ENCODE measurements at regions not wholly inside any gene's neighbourhood (a gene's known extent, or its start where the extent isn't known, plus 50 kb on each side); places are given as distances from the start of the nearest gene placed in this dataset.

DNA sequence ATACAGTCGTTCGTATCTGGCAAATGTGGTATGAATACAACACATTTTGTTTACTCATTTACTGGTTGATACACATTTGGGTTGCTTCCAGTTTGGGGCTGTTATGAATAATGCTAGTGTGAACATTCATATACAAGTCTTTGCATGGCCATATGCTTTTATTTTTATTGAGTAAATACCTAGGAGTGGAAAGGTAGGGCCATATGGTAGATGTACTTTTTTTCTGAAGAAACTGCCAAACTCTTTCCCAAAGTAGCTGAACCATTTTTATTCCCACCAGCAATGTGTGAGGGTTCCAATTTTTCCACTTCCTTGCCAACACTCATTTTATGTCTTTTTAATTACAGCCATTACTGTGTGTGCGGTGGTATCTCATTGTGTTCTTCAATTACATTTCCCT lies 496.2 kb upstream of the NRXN1 start:
- DNase-seq (ENCODE audit: low spot score): no peak
- no peak overlapping the region for H3K4me3 ChIP-seq
- TF ChIP-seq, protein P1, sequence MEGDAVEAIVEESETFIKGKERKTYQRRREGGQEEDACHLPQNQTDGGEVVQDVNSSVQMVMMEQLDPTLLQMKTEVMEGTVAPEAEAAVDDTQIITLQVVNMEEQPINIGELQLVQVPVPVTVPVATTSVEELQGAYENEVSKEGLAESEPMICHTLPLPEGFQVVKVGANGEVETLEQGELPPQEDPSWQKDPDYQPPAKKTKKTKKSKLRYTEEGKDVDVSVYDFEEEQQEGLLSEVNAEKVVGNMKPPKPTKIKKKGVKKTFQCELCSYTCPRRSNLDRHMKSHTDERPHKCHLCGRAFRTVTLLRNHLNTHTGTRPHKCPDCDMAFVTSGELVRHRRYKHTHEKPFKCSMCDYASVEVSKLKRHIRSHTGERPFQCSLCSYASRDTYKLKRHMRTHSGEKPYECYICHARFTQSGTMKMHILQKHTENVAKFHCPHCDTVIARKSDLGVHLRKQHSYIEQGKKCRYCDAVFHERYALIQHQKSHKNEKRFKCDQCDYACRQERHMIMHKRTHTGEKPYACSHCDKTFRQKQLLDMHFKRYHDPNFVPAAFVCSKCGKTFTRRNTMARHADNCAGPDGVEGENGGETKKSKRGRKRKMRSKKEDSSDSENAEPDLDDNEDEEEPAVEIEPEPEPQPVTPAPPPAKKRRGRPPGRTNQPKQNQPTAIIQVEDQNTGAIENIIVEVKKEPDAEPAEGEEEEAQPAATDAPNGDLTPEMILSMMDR (IDR thresholded peaks at IDR 0.05): no peak

DNA sequence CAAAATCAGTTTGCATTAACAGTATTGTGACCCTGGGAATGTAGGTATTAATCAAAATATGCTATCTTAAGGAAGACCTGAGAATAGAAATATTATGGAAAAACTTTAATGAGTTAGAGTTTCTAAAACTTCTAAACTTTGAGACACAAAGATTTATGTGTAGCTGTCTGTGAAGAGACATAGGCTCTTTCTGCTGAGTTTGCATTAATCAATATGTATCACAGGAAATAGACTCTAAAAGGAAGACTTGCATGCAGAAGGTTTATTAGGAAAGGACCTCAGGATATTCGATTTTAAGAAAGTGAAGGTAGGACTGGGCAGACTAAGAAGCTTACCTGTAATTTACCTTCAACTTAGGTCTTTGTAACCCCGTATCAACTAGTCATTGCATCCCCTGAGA lies 494.8 kb upstream of the NRXN1 start:
- DNase-seq (ENCODE audit: low spot score): no peak
- Histone ChIP-seq H3K4me3 (no peak overlapping the region), H3K27ac (no peak overlapping the region)
- TF ChIP-seq, protein P1 (IDR thresholded peaks at IDR 0.05): no peak

More for the DNA sequence above, 496.2 kb upstream of the NRXN1 start:
- H3K27ac ChIP-seq: no peak overlapping the region

DNA sequence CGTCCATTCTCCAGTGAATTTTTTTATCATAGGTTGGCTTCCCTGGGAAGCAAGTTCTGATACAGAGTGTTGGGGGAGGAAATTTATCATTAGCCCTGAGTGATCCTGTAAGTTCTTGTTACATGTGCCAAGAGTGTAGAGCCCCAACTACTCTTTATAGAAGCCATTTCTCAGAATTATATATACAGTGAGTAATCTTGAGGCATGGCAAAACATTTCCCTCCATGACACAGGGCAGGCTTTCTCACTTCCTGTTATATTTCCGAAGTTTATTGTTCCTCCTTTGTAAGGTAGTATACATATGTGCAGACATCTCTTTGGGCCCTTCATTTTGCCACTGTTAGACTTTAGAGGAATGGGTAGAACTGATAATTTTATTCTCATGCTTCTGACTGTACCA lies 484.7 kb upstream of the NRXN1 start:
- DNase-seq (ENCODE audit: low spot score): no peak
- H3K4me3 ChIP-seq: no peak overlapping the region
- TF ChIP-seq, protein P1 (IDR thresholded peaks at IDR 0.05): no peak
- no peak overlapping the region for H3K27ac ChIP-seq

DNA sequence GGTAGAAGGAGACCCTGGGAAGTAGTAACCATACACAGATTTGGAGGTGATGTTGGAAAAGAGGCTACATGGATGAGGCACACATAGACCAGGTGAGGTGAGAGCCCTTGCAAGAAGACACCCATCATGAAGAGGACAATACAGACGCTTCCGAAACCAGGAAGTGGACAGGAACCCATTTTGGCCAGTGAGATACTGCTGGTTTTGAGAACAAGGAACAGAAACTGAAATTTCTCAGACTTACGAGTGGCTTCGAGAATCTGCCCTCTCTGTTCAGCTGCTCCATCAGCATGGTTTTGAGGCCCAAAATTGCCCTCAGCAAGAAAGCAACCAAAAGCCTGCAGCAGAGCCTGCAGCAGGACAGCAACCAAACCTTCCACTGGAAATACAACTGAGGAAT lies 479.1 kb upstream of the NRXN1 start:
- no peak overlapping the region for H3K4me3 ChIP-seq
- TF ChIP-seq, protein P1 (IDR thresholded peaks at IDR 0.05): no peak
- DNase-seq (ENCODE audit: low spot score): no peak
- H3K27ac ChIP-seq: no peak overlapping the region

DNA sequence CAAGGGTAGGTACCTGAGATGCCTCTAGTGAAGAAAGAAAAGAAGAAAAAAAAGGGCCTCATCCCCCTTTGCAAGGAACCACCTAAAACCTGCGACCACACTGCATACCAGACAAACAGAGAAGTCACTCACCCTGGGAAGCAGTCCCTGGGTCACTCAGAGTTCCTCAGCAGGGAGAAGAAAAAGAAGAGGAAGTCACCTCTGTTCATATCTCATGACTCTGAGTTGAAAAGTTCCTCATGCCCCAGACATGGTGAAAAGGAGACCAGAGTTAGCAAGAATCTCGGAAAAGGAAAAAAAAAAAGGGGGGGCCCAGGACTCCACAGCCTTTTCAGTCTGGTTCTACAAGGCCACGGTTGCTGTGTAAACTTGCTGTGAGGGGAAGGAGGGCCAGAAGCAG lies 478.4 kb upstream of the NRXN1 start:
- no peak for DNase-seq (ENCODE audit: low spot score)
- Histone ChIP-seq H3K27ac (no peak overlapping the region), H3K4me3 (no peak overlapping the region)
- TF ChIP-seq, protein P1 (IDR thresholded peaks at IDR 0.05): no peak

DNA sequence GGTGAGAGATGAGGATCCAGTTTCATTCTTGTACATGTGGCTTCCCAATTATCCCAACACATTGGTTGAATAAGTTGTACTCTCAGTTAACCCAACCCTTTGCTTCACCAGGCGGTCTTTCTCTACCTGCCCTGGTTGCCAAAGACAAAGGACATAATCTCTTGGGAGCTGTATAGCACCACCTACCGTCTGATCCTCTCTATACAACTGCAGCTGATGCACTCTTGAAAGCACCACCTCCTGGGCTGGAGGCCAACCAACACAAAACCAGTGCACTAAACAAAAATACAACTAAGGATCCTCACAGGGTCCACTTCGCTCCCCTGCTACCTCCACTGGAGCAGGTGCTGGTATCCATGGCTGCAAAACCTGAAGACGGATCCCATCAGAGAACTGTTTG lies 473.6 kb upstream of the NRXN1 start:
- Histone ChIP-seq H3K27ac (no peak overlapping the region), H3K4me3 (no peak overlapping the region)
- no peak for DNase-seq (ENCODE audit: low spot score)
- TF ChIP-seq, protein P1 (IDR thresholded peaks at IDR 0.05): no peak

DNA sequence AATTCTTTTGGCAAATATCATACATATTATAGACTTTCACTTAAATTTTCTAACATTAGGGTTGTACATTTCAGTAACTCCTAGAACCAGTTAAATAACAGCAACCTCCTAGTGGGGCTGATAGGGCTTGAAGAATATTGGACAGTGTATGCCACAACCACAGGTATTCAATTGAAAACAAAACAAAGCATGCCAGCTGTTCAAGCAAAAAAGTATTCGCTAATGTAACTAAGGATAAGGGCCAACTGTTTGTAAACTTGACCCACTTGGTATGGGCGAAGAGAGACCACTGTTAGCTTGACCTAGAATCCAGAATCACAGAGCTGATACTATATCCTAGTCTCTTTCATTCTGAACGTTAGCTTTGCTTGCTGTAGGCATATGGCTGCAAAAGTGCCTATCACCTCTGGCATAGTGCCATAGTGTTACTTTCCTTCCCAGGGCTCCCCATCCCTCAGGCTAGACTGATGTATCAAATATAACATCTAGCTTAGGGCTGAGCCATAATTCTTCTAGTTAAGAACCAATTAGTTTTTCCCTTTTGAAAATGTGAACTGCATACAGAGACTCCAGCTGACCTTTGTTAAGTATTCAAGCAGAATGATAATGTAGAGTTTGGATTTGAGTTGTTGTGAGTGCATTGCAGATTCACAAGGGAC lies 458.8 kb upstream of the NRXN1 start:
- DNase-seq (ENCODE audit: low spot score): no peak

More for the DNA sequence above, 458.8 kb upstream of the NRXN1 start:
- Histone ChIP-seq H3K27ac (no peak overlapping the region), H3K4me3 (no peak overlapping the region)
- TF ChIP-seq, protein P1 (IDR thresholded peaks at IDR 0.05): no peak
